ENCODE measurements at regions not wholly inside any gene's neighbourhood (a gene's known extent, or its start where the extent isn't known, plus 50 kb on each side); places are given as distances from the start of the nearest gene placed in this dataset.

DNA sequence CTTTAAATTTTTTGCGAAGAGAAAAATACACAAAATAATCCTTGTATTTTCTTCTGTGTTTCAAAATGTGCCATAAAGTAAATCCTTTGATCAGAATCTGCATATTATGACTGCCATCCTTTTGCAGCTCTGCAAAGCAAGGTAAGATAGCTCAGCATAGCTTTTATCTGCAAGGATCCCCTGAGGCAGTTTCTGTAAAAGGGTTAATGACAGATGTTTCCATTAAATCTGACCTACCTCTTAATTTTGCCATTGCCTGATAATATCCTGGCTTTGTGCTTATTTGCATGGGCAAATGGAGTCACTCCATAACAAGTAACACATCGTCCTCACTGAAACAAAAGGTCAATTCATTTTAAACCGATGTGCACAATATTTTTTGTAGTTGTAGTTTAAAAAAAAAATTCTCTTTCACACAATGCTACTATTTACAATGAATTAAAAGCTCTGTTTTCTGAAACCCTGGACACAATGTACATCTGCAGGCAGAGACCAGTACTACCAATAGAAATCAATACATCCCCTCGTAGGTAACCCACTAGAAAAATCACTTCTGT lies 108.5 kb upstream of the SOX5 start:
- Mint-ChIP-seq H3K9me3 (peaks cover 7% of the 10 kb centered on the region), H3K36me3 (ENCODE audit: low read depth) (no peaks in the 10 kb centered on the region), H3K27ac (no peak overlapping the region), H3K27me3 (no peaks in the 10 kb centered on the region), H3K4me3 (no peak overlapping the region), H3K4me1 (no peaks in the 10 kb centered on the region)
- no peak for ATAC-seq (replicated peaks)

DNA sequence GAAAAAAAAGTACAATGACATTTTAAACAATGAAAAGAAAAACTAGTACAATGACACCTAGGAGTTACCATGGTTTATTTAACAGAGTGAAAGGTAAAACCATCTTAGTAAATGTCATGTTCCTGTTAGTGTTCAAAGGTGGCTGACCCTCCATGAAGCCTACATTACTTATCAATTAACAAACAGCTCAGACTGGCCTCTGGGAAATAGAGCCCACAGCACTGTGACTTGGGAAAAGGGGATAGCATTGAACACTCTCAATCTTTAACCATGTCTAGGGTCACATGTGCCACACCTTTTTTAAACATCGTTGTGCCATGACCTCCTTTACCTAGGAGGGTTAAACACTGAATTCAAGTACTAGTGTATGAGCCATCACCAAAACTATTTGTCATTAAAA lies 106.3 kb upstream of the SOX5 start:
- Mint-ChIP-seq H3K4me1 (no peaks in the 10 kb centered on the region), H3K27me3 (no peaks in the 10 kb centered on the region), H3K36me3 (ENCODE audit: low read depth) (no peaks in the 10 kb centered on the region), H3K4me3 (no peak overlapping the region), H3K9me3 (peaks cover 7% of the 10 kb centered on the region), H3K27ac (no peak overlapping the region)
- ATAC-seq (replicated peaks), result no peak

DNA sequence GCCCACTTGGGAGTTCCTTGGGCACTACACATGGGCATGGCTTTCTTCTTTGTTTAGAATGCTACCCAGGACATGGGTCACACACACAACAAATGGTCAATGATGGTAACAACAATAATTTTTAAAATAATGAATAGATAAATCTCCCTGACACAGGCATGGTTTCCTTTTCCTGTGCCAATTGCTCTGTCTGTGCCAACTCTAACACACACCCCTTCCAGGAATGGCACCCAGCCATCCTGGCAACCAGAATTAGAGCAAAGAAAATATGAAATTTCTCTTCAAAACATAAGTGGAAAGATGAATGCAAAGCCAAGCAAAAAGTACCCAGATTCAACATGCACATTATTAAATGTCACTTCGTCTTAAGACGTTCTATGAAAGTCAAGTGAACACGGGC lies 104.9 kb upstream of the SOX5 start:
- no peak for ATAC-seq (replicated peaks)
- Mint-ChIP-seq H3K4me1 (no peaks in the 10 kb centered on the region), H3K36me3 (ENCODE audit: low read depth) (no peaks in the 10 kb centered on the region), H3K9me3 (peaks cover 7% of the 10 kb centered on the region), H3K27me3 (no peaks in the 10 kb centered on the region), H3K4me3 (no peak overlapping the region), H3K27ac (no peak overlapping the region)

DNA sequence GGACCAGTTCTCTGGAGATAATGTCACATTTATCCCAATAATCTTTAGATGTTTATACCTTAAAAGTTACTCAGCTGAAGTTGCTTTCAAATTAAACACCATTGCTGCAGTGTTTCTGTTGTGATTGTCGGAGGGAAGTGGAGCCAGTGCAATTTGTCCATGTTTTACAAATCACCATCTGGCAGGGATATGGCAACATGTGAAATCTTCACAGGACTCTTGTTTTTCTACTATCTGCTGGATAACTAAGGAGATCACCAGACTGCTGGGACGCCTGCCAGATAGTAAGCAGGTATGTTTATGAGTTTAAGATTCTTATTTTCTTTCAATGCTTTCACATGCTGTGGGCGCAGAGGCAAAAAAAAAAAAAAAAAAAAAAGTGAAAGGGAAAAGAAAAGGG lies 100.3 kb upstream of the SOX5 start:
- no peak overlapping the region for H3K4me3 Mint-ChIP-seq
- H3K4me1 Mint-ChIP-seq, result no peaks in the 10 kb centered on the region
- H3K36me3 Mint-ChIP-seq (ENCODE audit: low read depth), result no peaks in the 10 kb centered on the region
- no peak overlapping the region for H3K27ac Mint-ChIP-seq
- H3K9me3 Mint-ChIP-seq, result peaks cover 11% of the 10 kb centered on the region
- ATAC-seq (replicated peaks), result no peak
- no peaks in the 10 kb centered on the region for H3K27me3 Mint-ChIP-seq

DNA sequence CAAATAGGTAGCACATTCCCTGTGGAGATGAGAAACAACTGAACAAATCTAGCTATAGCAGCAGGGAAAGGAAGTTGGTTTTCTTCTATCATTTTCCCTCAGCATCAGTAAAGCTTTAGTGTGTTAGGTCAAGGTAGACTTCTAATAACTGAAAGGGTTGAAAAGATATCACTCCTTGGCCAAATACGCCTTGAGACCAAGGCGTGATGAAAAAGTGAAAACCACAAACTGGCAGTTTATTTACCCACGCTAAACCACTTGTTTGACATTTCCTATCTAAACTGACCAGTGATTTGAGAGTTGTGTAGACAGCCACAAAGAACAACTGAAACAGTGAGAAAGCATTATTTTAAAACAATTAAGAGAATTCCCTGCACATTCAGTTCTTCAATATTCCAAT lies 99.6 kb upstream of the SOX5 start:
- Mint-ChIP-seq H3K4me1 (no peaks in the 10 kb centered on the region), H3K9me3 (peaks cover 6% of the 10 kb centered on the region), H3K27ac (no peak overlapping the region), H3K27me3 (no peaks in the 10 kb centered on the region), H3K4me3 (no peak overlapping the region), H3K36me3 (ENCODE audit: low read depth) (no peaks in the 10 kb centered on the region)
- no peak for ATAC-seq (replicated peaks)

GRCh38 chr12:24048446-24048845 lies 99.0 kb upstream of the SOX5 start:
- H3K4me3 Mint-ChIP-seq, result no peak overlapping the region
- H3K36me3 Mint-ChIP-seq (ENCODE audit: low read depth), result no peaks in the 10 kb centered on the region
- H3K27ac Mint-ChIP-seq, result no peak overlapping the region
- H3K4me1 Mint-ChIP-seq, result no peaks in the 10 kb centered on the region
- no peaks in the 10 kb centered on the region for H3K27me3 Mint-ChIP-seq
- peaks cover 4% of the 10 kb centered on the region for H3K9me3 Mint-ChIP-seq
- no peak for ATAC-seq (replicated peaks)

GRCh38 chr12:24047326-24047725 lies 97.9 kb upstream of the SOX5 start:
- Mint-ChIP-seq H3K36me3 (ENCODE audit: low read depth) (no peaks in the 10 kb centered on the region), H3K4me1 (no peaks in the 10 kb centered on the region), H3K9me3 (peaks cover 4% of the 10 kb centered on the region), H3K27me3 (no peaks in the 10 kb centered on the region), H3K4me3 (no peak overlapping the region), H3K27ac (no peak overlapping the region)
- ATAC-seq (replicated peaks), result no peak

DNA sequence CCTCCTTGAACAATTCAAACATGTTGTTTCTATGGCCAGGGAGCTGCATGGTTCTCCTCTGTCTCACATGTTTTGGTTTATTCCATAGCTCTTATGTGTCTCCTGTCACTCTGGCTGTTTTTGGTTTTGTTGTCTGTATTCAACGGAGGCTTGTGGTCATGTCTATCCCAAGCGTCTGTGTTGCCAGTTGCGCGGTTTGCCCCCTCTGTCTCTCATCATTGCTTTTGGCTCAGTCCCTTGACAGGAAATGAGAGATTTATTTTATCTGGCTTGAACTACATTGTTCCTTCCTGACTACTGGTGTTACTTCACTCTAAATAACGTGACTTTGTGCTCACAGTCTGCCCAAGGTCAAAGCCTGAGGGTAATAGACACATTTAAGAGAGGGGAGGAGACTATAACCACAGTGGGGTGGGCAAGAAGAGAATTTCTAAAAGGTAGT lies 96.4 kb upstream of the SOX5 start:
- Mint-ChIP-seq H3K27me3 (no peaks in the 10 kb centered on the region), H3K4me3 (no peak overlapping the region), H3K9me3 (peaks cover 4% of the 10 kb centered on the region), H3K4me1 (no peaks in the 10 kb centered on the region), H3K36me3 (ENCODE audit: low read depth) (no peaks in the 10 kb centered on the region), H3K27ac (no peak overlapping the region)
- no peak for ATAC-seq (replicated peaks)

- Mint-ChIP-seq H3K27ac (no peak overlapping the region), H3K27me3 (no peaks in the 10 kb centered on the region), H3K4me3 (no peak overlapping the region), H3K36me3 (ENCODE audit: low read depth) (no peaks in the 10 kb centered on the region), H3K4me1 (no peaks in the 10 kb centered on the region), H3K9me3 (peaks cover 4% of the 10 kb centered on the region)
- ATAC-seq (replicated peaks), result no peak
Measured at GRCh38 chr12:24044941-24045703, 95.7 kb upstream of the SOX5 start.

DNA sequence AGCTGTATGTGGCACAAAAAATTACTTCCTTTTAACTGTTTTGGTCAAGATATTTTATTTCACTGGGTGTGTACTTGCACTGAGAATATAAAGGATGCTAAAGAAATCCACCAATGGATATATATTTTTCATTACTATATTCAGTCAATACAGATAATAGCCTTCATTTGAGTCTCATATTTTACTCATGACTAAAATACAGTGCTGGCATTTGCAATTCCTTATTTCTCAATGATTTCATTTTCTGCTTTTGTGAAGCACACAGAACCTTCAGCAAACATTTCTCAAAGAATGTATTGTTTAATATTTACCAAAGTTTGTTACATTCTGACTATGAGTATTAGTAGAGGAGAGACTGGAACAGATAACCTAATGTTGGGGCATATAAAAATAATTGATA lies 93.2 kb upstream of the SOX5 start:
- Mint-ChIP-seq H3K27me3 (no peaks in the 10 kb centered on the region), H3K9me3 (peaks cover 4% of the 10 kb centered on the region), H3K27ac (no peak overlapping the region), H3K36me3 (ENCODE audit: low read depth) (no peaks in the 10 kb centered on the region), H3K4me3 (no peak overlapping the region), H3K4me1 (no peaks in the 10 kb centered on the region)
- no peak for ATAC-seq (replicated peaks)

DNA sequence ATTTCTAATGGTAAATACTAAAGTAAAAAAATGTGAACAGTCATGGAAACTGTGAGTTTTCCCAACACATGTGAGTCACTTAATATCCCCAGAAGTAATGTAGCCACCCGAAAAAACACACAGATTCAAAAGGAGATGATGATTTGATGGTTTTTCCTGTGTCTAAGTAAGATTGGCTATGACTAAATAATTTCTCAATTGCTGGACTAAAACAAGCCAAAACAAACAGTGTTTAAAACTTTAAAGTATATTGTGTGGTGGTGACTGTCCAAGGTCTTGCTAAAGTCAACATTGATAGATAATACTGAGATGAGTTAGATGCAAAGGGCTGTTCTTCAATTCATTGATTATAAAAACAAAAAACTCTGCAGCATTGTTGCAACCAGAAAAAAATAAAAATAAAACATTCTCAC lies 89.6 kb upstream of the SOX5 start:
- H3K4me3 Mint-ChIP-seq, result no peak overlapping the region
- no peaks in the 10 kb centered on the region for H3K9me3 Mint-ChIP-seq
- no peak overlapping the region for H3K27ac Mint-ChIP-seq
- no peak for ATAC-seq (replicated peaks)
- no peaks in the 10 kb centered on the region for H3K4me1 Mint-ChIP-seq
- no peaks in the 10 kb centered on the region for H3K27me3 Mint-ChIP-seq
- no peaks in the 10 kb centered on the region for H3K36me3 Mint-ChIP-seq (ENCODE audit: low read depth)

- no peak for ATAC-seq (replicated peaks)
- no peaks in the 10 kb centered on the region for H3K27me3 Mint-ChIP-seq
- no peaks in the 10 kb centered on the region for H3K36me3 Mint-ChIP-seq (ENCODE audit: low read depth)
- no peak overlapping the region for H3K4me3 Mint-ChIP-seq
- no peak overlapping the region for H3K27ac Mint-ChIP-seq
- H3K4me1 Mint-ChIP-seq, result no peaks in the 10 kb centered on the region
- no peaks in the 10 kb centered on the region for H3K9me3 Mint-ChIP-seq
Measured at GRCh38 chr12:24038211-24038997, 88.9 kb upstream of the SOX5 start.

DNA sequence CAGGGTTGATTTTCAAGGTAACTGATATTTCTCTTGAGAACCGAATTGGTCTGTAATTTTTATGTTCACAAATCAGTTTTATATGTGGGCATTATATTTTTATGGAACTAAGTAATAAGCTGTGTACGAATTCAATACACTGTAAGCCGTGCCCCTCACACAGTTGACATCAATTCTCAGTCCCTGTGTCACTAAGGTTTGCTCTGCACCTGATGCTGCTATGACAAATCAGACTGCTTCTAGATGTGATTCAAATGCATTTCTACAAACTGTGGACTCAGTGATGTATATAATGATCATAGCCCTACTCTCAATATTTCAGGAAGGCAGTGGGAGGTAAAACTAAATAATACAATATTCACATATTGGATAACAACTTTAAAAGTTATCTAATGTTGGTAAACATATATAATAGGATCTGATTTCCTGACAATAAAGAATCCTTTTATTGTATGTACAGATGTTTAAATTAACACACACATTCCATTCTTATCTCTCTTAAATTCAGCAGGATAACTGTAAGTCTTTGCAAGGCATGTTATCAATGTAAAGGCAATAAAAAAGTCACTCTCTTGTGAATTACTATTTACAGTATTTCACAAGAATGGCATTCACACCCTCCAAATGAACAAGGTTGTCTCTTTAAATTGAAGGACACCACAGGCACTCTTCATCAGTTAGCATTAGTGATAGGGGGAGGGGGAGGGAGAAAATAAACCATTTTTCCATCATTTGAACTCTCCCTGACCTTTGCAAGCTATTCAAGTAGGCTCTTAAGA lies 87.2 kb upstream of the SOX5 start:
- Mint-ChIP-seq H3K27ac (no peak overlapping the region), H3K9me3 (no peaks in the 10 kb centered on the region), H3K4me1 (no peaks in the 10 kb centered on the region), H3K4me3 (no peak overlapping the region), H3K36me3 (ENCODE audit: low read depth) (no peaks in the 10 kb centered on the region), H3K27me3 (no peaks in the 10 kb centered on the region)
- ATAC-seq (replicated peaks), result no peak

- ATAC-seq (replicated peaks), result no peak
- no peak overlapping the region for H3K4me3 Mint-ChIP-seq
- no peaks in the 10 kb centered on the region for H3K9me3 Mint-ChIP-seq
- H3K4me1 Mint-ChIP-seq, result no peaks in the 10 kb centered on the region
- no peaks in the 10 kb centered on the region for H3K36me3 Mint-ChIP-seq (ENCODE audit: low read depth)
- no peaks in the 10 kb centered on the region for H3K27me3 Mint-ChIP-seq
- no peak overlapping the region for H3K27ac Mint-ChIP-seq
Measured at GRCh38 chr12:24034894-24035293, 85.4 kb upstream of the SOX5 start.

Measured in activated T-helper 17 cell treated with anti-CD3 and anti-CD28 coated beads, Interleukin-2, amount 50 U/mL, for 72 hours (primary cell).